ENCODE measurements at regions not wholly inside any gene's neighbourhood (a gene's known extent, or its start where the extent isn't known, plus 50 kb on each side); places are given as distances from the start of the nearest gene placed in this dataset.
"Not testable (repeated sequence)": the region's sequence is repeated elsewhere in the genome, so short reads cannot be mapped to it uniquely, and the experiment has no call there.

GRCh38 chr7:131656980-131657723 is 100.7 kb upstream of the PODXL start:
- FAIRE-seq: no peak

DNA sequence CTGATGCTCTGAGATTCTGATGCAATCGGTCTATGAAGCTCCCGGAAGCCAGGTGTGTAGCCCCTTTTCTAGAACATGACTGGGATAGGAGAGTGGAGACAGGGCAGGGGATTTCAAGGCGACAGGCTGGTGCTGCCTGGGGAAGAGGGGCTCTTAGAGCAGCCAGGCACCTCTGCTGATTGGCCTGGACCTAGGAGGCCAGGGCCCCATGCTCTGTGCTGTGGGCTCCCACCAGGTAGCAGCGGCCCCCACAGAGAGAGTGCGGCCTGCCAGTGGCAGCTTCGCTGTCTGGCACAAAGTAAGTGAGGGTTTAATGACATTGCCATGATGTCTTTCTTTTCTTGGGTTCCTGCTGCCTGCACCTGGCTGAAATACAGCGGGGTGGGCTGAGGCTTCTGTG is 99.4 kb upstream of the PODXL start:
- FAIRE-seq: no peak

DNA sequence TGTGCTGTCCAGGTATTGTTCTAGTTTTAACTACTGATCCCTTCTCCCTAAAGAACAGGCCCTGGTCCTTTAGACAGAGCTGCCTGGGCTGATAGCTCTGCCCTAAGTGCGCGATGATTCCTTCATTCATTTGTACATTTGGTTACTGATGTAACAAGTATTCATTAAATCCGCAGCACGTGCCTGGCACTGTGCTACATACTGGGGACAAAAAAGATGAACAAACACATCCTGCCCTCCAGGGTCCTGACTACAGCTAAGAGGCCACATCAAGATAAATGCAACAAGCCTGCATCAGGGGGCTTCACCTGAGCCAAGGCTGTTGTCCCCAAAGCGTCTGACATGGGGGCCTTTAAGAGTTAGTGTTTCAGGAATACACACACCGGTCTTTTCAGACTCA is 99.0 kb upstream of the PODXL start:
- no peak for FAIRE-seq

DNA sequence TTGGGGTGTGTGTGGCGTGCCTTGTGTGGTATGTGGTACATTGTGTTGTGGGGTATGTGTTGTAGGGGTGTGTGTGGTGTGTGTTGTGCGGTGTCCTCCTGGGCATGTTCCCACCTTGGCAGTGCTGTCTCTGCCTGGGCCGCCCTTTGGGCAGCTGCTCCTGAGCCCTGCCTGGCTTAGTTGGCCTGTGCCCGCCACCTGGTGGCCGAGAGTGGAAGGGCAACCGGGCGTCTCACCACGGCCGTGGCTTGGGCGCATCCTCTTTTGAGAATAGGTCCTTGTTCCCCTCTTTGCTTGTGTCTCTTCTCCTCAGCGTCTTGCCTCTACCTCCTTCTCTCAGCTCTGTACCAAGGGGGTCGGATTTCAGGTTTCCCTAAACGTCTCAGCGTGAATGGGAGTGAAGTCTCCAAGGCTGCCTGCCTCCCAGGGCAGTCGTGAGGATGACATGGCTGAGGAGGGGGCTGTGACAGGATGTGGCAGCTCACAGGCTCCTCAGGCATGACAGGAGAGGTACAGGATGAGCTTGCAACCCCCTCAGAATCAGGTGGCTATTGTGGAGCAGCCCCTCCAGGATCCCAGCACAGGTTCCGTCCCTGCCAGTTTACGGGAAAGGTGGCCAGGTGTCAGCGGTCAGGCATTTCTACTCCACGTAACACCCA is 98.4 kb upstream of the PODXL start:
- FAIRE-seq: no peak

DNA sequence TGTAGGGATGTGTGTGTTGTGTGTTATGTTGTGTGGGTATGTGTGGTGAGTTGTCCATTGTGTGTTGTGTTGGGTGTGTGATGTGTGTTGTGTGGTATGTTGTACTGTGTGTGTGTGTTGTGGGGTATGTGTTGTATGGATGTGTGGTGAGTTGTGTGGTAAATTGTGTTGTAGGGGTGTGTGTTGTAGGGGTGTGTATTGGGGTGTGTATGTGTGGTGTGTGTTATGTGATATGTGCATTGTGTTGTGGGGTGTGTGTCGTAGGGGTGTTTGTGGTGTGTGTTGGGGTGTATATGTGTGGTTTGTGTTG is 97.8 kb upstream of the PODXL start:
- no peak for FAIRE-seq

DNA sequence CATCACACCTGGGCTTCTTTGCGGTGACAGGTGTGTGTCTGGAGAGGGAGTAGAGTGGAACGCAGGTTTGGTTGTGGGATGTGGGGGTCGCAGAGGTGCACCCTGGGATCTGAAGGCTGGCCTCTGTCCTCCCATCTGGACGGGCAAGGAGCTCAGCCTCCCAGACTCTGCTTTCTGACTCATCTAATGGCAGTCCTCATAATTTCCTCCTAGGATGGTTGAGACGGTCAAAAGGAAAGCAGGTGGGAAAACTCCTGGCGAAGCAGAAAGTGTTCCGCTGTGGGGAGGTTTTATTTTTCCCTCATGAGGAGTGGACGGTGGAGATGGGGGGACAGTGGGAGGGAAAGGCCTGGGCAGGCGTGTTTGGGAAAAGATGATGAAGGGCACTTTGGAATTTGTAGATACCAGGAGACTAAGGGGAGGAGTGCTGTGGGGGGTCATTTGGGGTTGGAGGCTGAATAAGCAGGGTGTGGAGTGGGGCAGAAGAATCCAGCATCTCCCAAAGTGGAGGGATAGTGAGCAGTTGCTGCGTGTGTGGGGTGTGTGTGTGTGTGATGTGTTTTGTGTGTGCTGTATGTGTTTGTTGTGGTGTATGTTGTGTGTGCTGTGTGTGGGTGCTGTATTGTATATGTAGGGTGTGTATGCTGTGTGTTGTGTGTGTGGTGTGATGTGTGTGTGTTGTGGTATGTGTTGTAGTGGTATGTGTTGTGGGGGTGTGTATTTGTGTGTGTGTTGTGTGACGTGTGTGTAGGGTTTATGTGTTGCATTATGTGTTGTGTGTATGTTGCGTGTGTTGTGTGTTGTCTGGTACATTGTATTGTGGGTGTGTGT is 97.2 kb upstream of the PODXL start:
- no peak for FAIRE-seq

- no peak for FAIRE-seq
Observed at GRCh38 chr7:131652934-131653333, 96.5 kb upstream of the PODXL start.

DNA sequence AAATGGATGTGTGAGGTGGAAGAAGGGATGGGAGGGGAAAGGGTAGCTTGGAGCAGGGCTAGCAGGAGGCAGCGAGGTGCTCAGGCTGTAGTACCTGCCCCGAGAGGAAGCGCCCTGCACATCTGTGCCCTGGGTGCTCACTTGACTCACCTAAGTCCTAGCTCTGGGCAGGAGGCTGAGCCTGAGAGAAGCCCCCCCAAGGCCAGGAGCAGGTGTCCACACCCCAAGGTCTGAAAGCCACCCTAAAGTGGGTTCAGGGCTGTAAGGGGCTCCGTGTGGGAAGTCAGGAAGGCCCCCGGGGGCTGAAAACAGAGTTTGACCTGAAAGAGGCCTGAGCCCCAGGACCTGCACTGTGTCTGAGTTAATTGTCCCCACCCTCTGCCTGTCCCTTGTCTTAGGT is 95.8 kb upstream of the PODXL start:
- no peak for FAIRE-seq

DNA sequence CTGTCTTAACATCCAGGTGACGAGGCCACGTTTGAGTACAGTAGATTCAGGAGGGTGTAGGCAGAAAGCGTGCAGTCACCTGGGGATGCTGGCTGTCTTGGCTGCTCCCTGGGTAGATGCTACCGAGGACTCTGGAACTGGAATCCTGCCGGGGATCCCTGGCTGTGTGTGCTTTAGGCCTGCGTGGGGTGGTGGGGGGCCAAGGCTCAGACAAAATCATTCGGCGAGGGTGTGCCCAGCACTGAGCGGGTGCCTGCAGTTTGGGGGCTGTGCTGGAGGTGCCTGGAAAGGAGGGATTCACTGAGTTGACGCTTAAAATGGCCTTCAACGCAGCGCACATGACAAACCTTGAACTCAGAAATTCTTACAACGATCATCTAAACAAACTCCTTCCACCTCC is 93.5 kb upstream of the PODXL start:
- FAIRE-seq: no peak

DNA sequence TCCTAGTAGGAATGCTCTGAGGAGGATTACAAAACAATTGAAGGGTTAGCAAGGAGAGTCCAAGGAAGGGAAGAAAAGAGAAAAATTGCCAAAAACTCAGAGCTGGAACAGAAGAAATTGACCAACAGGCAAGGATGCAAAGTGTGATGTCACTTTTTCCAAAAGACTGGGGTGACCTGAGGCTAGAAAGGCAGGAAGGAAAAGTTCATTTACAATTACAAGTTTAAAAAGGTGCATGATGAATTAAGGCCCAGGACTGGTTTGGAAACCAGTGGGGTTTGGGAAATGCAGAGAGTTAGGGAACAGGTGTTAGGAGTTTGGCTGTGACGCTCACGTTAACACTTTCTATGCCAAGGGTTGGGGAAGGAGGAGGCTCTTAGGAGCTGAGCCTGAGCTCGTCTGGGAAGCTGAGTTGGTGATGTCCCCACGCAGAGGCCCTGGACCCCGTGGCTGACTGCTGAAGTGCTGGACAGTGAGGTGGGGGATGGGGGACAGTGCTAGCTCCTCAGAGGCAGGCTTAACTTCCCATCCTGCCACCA is 92.6 kb upstream of the PODXL start:
- FAIRE-seq: no peak

GRCh38 chr7:131648491-131648890 is 92.1 kb upstream of the PODXL start:
- no peak for FAIRE-seq

- FAIRE-seq: no peak
Observed at GRCh38 chr7:131646203-131646602, 89.8 kb upstream of the PODXL start.

DNA sequence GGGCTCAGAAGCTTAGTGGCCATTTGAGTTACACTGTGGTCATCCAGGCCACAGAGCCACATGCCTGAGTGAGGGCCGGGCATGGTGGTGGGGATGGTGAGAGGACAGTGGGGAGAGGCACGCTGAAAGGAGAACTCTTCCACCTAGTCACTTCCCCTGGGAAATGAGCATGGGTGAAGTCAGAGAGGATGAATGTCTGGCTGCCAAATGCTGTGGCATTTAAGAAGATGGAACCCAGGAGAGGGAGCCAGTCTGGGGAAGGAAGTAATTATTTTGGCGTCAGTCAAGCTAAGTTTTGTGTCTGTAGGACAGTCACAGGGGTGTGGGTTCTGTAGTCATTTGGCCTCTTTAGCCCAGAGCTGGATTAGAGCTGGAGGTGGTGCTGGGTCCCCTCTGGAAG is 86.0 kb upstream of the PODXL start:
- FAIRE-seq: no peak

DNA sequence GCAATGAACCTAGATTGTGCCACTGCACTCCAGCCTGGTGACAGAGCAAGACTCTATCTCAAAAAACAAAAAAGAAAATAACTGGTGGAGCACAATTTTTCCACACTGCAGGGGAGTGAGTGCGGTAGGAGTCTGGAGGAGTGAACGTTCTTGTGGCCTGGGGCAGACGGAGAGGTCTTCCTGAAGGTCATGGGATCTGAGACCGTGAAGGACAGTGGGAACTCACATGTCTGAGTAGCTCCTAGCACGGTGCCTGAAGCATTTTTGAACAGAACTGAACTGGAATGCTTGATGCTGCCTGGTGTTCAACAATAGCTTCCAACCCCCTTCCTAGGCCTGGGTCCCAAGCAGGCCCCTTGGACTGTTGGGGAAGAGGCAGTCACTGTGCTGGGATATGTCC is 84.3 kb upstream of the PODXL start:
- no peak for FAIRE-seq

GRCh38 chr7:131638641-131639430 is 82.4 kb upstream of the PODXL start:
- no peak for FAIRE-seq

DNA sequence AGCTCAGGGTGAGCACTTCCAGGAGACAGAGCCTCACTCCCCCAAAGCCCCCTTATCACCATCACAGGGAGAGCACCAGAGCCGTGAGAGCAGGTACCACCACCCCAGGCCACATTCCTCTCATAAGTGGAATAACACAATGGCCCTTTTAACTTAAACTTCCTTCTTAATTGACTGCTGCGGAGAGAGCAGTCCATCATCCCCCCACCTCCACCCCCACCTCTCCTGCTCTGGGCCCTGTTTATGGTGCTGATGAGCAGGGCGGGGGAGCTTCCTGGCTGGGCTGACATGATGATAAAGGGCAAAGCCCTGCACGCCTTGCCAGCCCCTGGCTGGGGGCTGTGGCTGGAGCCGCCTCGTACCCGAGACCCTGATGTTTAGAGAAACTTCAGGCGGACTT is 81.4 kb upstream of the PODXL start:
- FAIRE-seq: no peak

DNA sequence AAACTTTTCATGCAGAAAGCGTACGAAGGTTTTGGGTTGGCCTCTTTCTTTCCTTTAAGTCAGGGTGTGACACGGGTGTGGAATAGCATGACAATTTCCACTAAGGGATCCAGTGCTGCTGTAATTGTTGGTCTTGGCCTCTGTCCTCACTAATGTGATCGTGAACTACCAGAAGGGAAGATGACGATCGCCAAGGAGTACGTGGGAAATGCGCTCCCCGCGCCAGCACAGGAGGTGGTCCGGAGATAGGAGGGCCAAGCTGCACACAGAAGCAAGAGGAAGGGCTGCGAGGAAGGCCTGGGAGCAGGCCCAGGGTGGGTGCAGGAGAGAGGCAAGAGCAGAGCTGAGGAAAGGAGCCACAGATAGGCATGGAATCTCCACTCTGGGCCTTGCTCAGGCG is 79.7 kb upstream of the PODXL start:
- FAIRE-seq: no peak

DNA sequence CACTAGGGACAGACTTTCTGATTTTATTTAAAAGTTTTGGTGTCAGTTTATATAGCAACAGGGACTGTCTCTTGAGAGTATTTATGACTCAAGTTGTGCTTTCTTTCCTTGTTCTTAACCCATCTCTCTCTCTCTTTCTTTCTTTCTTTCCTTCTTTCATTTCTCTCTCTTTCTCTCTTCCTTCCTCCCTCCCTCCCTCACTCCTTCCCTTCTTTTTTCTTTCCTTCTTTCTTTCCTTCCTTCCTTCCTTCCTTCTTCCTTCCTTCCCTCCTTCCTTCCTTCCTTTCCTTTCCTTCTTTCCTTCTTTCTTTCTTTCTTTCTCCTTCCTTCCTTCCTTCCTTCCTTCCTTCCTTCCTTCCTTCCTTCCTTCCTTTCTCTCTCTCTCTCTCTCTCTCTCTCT is 77.8 kb upstream of the PODXL start:
- FAIRE-seq: not testable (repeated sequence)

DNA sequence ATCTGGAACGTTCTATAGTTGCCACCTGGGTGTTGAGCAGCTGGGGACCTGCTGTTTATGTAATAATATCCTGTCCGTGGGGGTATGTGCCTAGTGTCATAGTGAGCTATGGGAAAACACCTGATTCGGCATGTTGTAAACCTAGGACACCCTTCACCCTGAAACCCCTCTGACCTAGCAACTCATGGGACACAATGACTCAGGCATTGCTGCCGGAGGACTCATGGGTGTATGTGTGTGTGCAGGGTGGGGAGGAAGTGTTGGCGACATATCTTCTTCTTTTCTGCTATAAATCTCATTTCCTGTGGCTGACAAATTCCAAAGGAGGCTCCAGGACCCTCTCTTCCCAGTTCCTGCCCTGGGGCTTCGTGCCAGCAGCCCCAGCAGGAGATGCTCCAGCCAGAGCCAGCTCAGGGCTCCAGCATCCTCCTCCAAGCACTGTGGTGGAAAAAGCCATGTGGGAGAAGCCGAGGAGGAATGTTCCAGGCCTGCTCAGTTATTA is 77.0 kb upstream of the PODXL start:
- no peak for FAIRE-seq

DNA sequence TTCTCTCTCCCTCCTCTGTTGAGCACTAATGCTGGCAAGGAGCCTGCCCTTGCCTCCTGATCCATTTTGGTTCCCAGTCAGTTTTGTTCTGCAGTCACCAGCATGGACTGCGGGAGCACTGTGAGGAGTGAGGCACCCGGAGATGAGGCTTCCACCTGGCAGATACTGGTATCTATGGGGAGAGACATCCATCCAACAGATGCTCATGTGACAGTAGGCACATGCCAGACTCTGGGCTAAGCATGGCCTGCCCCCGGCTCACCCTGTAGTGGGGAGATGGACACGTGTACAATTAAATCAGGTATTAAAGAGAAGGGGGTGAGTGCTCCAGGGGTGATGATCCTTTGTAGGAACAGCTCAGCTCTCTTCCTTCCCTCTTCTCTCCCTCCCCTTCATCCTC is 74.0 kb upstream of the PODXL start:
- FAIRE-seq: no peak

DNA sequence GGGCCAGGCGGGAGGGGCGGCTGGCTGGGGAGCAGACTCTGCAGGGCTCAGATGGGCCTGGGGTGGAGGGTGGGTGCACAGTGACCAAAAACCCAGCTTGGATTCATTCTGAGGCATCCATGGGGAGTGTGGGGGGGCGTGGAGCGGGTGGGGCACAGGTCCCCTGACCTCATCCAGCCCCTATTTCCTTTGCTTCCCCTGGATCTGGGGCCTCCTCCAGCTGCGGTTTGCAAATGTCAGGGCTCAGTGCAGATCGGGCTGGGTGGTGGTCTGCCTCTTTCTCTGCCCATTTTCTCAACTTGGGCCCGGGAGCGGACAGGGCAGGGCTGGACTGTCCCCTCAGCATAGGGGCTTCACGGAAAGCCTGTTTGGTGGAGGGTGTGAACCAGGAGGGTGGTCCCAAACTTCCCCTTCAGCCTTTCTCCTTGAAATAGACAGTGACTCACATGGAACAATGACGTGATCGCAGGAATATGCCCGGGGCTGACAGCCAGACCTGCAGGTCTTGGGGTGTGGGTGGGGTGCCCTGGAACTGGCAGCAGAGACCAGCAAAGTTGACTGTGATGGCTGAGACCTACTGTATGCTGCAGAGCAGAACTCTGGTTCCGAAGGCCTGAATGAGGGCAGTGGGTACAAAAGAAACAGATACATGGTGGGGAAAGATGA is 72.9 kb upstream of the PODXL start:
- FAIRE-seq: no peak

DNA sequence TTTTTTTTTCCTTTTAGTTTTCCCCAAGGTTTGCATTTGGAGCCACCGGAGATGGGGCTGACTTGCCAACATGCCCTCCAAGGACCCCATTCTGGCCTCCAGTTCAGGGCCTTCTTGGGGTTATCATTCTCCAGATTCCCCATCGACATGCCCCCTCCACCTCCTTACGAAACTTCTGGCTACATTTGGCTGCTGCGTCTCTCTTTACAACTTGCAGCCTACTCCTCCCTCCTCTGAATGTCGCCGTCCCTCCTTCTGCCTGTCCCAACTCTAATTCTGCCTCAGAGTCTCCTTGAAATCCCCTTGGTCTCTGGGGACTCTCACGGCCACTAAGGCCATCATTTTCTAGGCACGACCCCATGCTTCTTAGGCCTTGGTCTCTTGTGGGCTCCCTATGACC is 72.2 kb upstream of the PODXL start:
- no peak for FAIRE-seq
